Stomach (tissue), 8 donors: ENCODE measurements at regions not wholly inside any gene's neighbourhood (a gene's known extent, or its start where the extent isn't known, plus 50 kb on each side); places are given as distances from the start of the nearest gene placed in this dataset.

Source experiments
- DNase-seq, 2 donors: peaks; one replicate each; pipeline versions ENCODE4 v3.0.0 to v3.0.0-alpha.2; 2013 to 2019
- H3K27ac ChIP-seq, 5 donors: fragments of 200-600 bp in 4 of 5; sonication (generic) in 4 of 5; one replicate each; pipeline ENCODE4 v1.5.1; 2013 to 2019; ENCODE audit warnings: mild to moderate bottlenecking in 1 of 5, moderate library complexity in 1 of 5
- H3K27me3 ChIP-seq, 3 donors: fragments of 200-600 bp; sonication (generic); one replicate each; pipeline ENCODE4 v1.5.1; 2017 to 2019; ENCODE audit warnings: mixed run types in 1 of 3
- H3K36me3 ChIP-seq, 4 donors: fragments of 200-600 bp; sonication (generic); 1 replicate in 3 of 4; 2 replicates in 1 of 4; pipeline ENCODE4 v1.5.1; 2016 to 2019
- H3K4me1 ChIP-seq, 4 donors: fragments of 200-600 bp; sonication (generic); one replicate each; pipeline ENCODE4 v1.5.1; 2016 to 2019
- H3K4me3 ChIP-seq, 4 donors: fragments of 200-600 bp; sonication (generic) in 3 of 4; one replicate each; pipeline ENCODE4 v1.5.1; 2016 to 2019; ENCODE audit warnings: mild to moderate bottlenecking in 1 of 4
- H3K9me3 ChIP-seq, 4 donors: fragments of 200-600 bp; sonication (generic); one replicate each; pipeline ENCODE4 v1.5.1; 2016 to 2019
- CTCF ChIP-seq, 7 experiments: fragments of 450-650 bp in 4 of 7; fragments of 200-600 bp in 3 of 7; sonication (generic) in 3 of 7; IDR thresholded peaks; one replicate each; pipeline ENCODE4 v1.5.1; 2016 to 2019; ENCODE audit warnings: antibody characterized with exemption in 7 of 7, control low read depth in 2 of 7, mild to moderate bottlenecking in 1 of 7
- EP300 ChIP-seq: sonication (generic); formaldehyde crosslinking; IDR thresholded peaks from one replicate; pipeline ENCODE4 v1.6.1; 2017; ENCODE audit warnings: antibody characterized with exemption
- POLR2A ChIP-seq, 4 donors: fragments of 450-650 bp; IDR thresholded peaks; one replicate each; pipeline ENCODE4 v1.6.1; 2016; ENCODE audit warnings: antibody characterized with exemption in 4 of 4, control low read depth in 2 of 4, mild to moderate bottlenecking in 1 of 4, moderate library complexity in 1 of 4
- POLR2AphosphoS5 ChIP-seq, 3 donors: sonication (generic); formaldehyde crosslinking; IDR thresholded peaks; one replicate each; pipeline ENCODE4 v1.6.1; 2016; ENCODE audit warnings: antibody characterized with exemption in 3 of 3
- WGBS, 5 donors: extraction: QIAGEN DNeasy Blood & Tissue Kit in 3 of 5; methylation state at CpG; one replicate each; pipeline versions ENCODE4 v1.1.5 to v1.1.7; 2013 to 2018; 5-methylcytosine and 5-hydroxymethylcytosine counted together
- intact Hi-C: fragments of 100-400 bp; cut with DNase I; formaldehyde crosslinking; loops from one replicate; pipeline ENCODE4 v1.15.1; 2023; ENCODE audit warnings: low total_unique reads
- donor health status: healthy with polysubstance abuse.
- donor health status: Bipolar disorder and iron deficiency.
- donor health status: healthy.

- Histone ChIP-seq H3K4me3 (no peak overlapping the region), H3K27me3 (no peaks in the 10 kb centered on the region), H3K4me1 (peaks cover 8 to 28% (median 12%) of the 10 kb centered on the region in 4 donors), H3K36me3 (no peaks in the 10 kb centered on the region), H3K27ac (no peak overlapping the region), H3K9me3 (peaks cover 0 to 6% (median 4%) of the 10 kb centered on the region in 4 donors)
- WGBS, 5 donors: 62 to 79% (median 70%) methylated on average over 6 of the region's 6 CpGs
- intact Hi-C loops: no loop called here
- no peak for TF ChIP-seq POLR2AphosphoS5 (IDR thresholded peaks at IDR 0.05)
- no peak for TF ChIP-seq EP300
- no peak for TF ChIP-seq CTCF (IDR thresholded peaks at IDR 0.05)
- no peak for TF ChIP-seq POLR2A (IDR thresholded peaks at IDR 0.05)
- no peak for DNase-seq
These were observed 357.4 kb downstream of the SHQ1 start for GRCh38 chr3:72490688-72491435.

GRCh38 chr3:72489901-72490300 lies 358.3 kb downstream of the SHQ1 start:
- peaks cover 8 to 32% (median 15%) of the 10 kb centered on the region in 4 donors for H3K4me1 ChIP-seq
- intact Hi-C loops: no loop called here
- H3K4me3 ChIP-seq: no peak overlapping the region
- no peaks in the 10 kb centered on the region for H3K27me3 ChIP-seq
- WGBS, 5 donors: 83 to 91% (median 89%) methylated on average over 7 of the region's 7 CpGs
- TF ChIP-seq POLR2A (IDR thresholded peaks at IDR 0.05): no peak
- TF ChIP-seq CTCF (IDR thresholded peaks at IDR 0.05): no peak
- no peak for TF ChIP-seq POLR2AphosphoS5 (IDR thresholded peaks at IDR 0.05)
- TF ChIP-seq EP300: no peak
- no peak for DNase-seq
- H3K9me3 ChIP-seq: peaks cover 0 to 6% (median 4%) of the 10 kb centered on the region in 4 donors
- no peak overlapping the region for H3K27ac ChIP-seq
- H3K36me3 ChIP-seq: no peaks in the 10 kb centered on the region

- H3K9me3 ChIP-seq: no peaks in the 10 kb centered on the region
- no peak overlapping the region for H3K4me3 ChIP-seq
- H3K27ac ChIP-seq: no peak overlapping the region
- H3K4me1 ChIP-seq: peaks cover 8 to 34% (median 15%) of the 10 kb centered on the region in 4 donors
- 92 to 95% (median 93%) methylated on average over 5 of the region's 5 CpGs for WGBS, 5 donors
- no peaks in the 10 kb centered on the region for H3K27me3 ChIP-seq
- intact Hi-C loops: no loop called here
- no peak for TF ChIP-seq CTCF (IDR thresholded peaks at IDR 0.05)
- TF ChIP-seq POLR2A (IDR thresholded peaks at IDR 0.05): no peak
- TF ChIP-seq EP300: no peak
- no peak for TF ChIP-seq POLR2AphosphoS5 (IDR thresholded peaks at IDR 0.05)
- DNase-seq: no peak
- H3K36me3 ChIP-seq: no peaks in the 10 kb centered on the region
These were observed 359.6 kb downstream of the SHQ1 start for GRCh38 chr3:72488738-72489035.

GRCh38 chr3:72487946-72488737 lies 360.1 kb downstream of the SHQ1 start:
- intact Hi-C loops: no loop called here
- 71 to 86% (median 85%) methylated on average over 9 of the region's 9 CpGs for WGBS, 5 donors
- no peak for DNase-seq

More at GRCh38 chr3:72487946-72488737, 360.1 kb downstream of the SHQ1 start:
- Histone ChIP-seq H3K36me3 (no peaks in the 10 kb centered on the region), H3K9me3 (no peaks in the 10 kb centered on the region), H3K4me3 (no peak overlapping the region), H3K4me1 (peaks cover 8 to 39% (median 15%) of the 10 kb centered on the region in 4 donors), H3K27ac (peak overlapping the region in 3 of 5 donors; percentile 39 to 61 (median 54)), H3K27me3 (no peaks in the 10 kb centered on the region)
- no peak for TF ChIP-seq CTCF (IDR thresholded peaks at IDR 0.05)
- TF ChIP-seq POLR2A (IDR thresholded peaks at IDR 0.05): no peak
- TF ChIP-seq POLR2AphosphoS5 (IDR thresholded peaks at IDR 0.05): no peak
- TF ChIP-seq EP300: no peak
